GM12875 (cell line): ENCODE measurements at regions not wholly inside any gene's neighbourhood (a gene's known extent, or its start where the extent isn't known, plus 50 kb on each side); places are given as distances from the start of the nearest gene placed in this dataset.

Source experiments
- H3K4me3 ChIP-seq: one replicate; pipeline ENCODE4 v1.5.1; 2011; ENCODE audit warnings: low read depth, low read length, control low read depth
- CTCF ChIP-seq: IDR thresholded peaks from 2 replicates; pipeline ENCODE4 v1.5.1; 2011; ENCODE audit warnings: low read depth, mild to moderate bottlenecking, control low read depth, inconsistent platforms, low read length, moderate library complexity, borderline replicate concordance; ENCODE audit not compliant: insufficient read depth

DNA sequence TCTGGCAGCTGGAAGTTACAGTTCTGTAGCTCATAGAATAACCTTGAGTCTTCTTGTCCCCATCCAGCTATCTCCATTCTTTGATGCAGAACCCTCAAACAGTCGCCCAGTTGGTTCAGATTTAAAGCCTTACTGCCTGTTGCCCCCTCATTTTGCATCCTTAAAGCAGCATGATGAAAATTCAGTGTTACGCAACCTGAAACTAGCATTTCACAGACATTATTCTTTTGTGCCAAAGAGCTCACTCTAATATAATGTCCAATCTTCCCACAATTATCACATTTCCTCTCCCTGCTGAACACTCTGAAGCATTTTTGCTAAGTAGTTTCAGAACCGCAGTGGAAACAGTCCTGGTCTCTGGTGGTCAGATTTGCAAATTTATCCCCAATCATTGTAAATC is 318.0 kb downstream of the PSAT1 start:
- TF ChIP-seq CTCF: no peak

GRCh38 chr9:78615372-78615771 is 318.4 kb downstream of the PSAT1 start:
- H3K4me3 ChIP-seq: no peak overlapping the region
- no peak for TF ChIP-seq CTCF

More for the DNA sequence above, 318.0 kb downstream of the PSAT1 start:
- H3K4me3 ChIP-seq: no peak overlapping the region

- no peak overlapping the region for H3K4me3 ChIP-seq
- no peak for TF ChIP-seq CTCF
These were observed 321.8 kb downstream of the PSAT1 start for GRCh38 chr9:78618735-78619134.

DNA sequence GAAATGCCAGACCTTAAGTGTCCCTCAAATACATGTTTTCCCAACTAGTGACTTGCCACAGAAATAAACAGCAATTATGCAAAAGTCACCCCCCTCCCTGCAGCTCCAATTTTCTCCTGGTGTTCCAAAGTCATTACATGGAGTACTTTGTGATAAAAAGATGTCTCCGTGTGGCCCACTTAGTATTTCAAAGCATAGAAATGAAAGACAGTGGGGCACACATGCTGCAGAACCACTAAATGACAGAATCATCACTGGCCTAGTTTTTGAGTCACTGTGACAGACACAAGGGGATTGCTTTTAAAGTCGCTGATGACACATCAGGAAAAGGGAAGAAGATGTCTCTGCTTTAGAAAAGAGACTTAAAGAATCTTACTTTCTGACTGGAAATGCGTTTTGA is 323.4 kb downstream of the PSAT1 start:
- no peak overlapping the region for H3K4me3 ChIP-seq
- TF ChIP-seq CTCF: no peak

DNA sequence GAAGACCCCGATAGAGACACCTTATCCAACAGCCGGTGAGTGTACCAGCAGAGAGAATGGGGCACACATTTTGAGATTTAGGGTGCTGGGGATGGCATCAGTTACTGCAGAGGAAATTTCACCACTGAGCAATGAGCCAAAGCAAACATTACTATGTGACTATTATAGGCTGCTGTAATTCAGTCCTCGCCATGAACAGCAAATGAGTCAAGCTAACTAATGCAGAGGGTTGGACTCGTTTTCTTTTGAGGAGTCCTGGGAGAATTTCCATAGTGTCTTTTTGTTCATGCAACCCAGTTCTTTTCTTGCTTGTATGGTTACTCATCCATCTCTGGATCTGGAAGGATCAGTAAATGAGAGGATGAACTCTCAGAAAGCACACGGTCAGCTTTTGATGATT is 323.8 kb downstream of the PSAT1 start:
- TF ChIP-seq CTCF: no peak
- no peak overlapping the region for H3K4me3 ChIP-seq

DNA sequence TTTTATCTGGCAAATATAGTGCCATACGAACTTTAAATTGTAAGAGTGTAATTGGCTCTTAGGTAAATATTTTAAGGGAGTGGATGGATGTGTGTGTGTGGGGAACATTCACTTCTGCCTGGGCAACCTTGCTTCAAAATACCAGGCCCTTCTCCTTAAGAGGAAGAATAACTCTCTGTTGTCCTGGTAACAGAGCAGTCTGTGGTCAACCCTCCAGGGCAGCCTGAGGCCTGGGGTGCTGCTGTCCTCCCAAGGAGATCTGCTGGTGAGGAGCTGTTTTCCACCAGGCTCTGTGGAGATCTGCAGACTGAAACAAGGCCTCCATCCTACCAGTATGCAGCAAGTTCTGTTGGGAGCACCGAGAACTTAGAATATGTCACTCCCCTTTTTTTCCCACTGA is 325.2 kb downstream of the PSAT1 start:
- no peak overlapping the region for H3K4me3 ChIP-seq
- TF ChIP-seq CTCF: no peak

- H3K4me3 ChIP-seq: no peak overlapping the region
- TF ChIP-seq CTCF: no peak
These were observed 330.0 kb downstream of the PSAT1 start for GRCh38 chr9:78626971-78627370.
